Right ventricle myocardium superior (tissue), 1 donor: ENCODE measurements at regions not wholly inside any gene's neighbourhood (a gene's known extent, or its start where the extent isn't known, plus 50 kb on each side); places are given as distances from the start of the nearest gene placed in this dataset.
"Not testable (repeated sequence)": the region's sequence is repeated elsewhere in the genome, so short reads cannot be mapped to it uniquely, and the experiment has no call there.

Experiments
- ATAC-seq: fragments of 200-7000 bp; cut with Tn5 transposase; one replicate; pipeline ENCODE4 v1.9.1; 2020; ENCODE audit warnings: mild to moderate bottlenecking; ENCODE audit not compliant: poor library complexity
- DNase-seq: peaks from one replicate; pipeline ENCODE4 v3.0.0-alpha.2; 2020
- intact Hi-C: fragments of 100-400 bp; cut with DNase I; formaldehyde crosslinking; loops from one replicate; pipeline ENCODE4 v1.11.2; 2022
- donor health status: DM: no; HTN: yes; CAD: no; lungs with severe emphysema.

- ATAC-seq (no peak), DNase-seq (no peak)
Measured at GRCh38 chr9:129561594-129562281, 59.2 kb downstream of the C9orf50 start.

GRCh38 chr9:129560881-129561306 lies 60.0 kb downstream of the C9orf50 start:
- intact Hi-C loops = no loop called here
- ATAC-seq (no peak), DNase-seq (no peak)

More at GRCh38 chr9:129561594-129562281, 59.2 kb downstream of the C9orf50 start:
- intact Hi-C loops = no loop called here

GRCh38 chr9:129559506-129559881 lies 61.4 kb downstream of the C9orf50 start:
- intact Hi-C loops = no loop called here
- DNase-seq = no peak
- no peak for ATAC-seq

- intact Hi-C loops = no loop called here
- no peak for DNase-seq
- peak; percentile 14 for ATAC-seq
Measured at GRCh38 chr9:129558551-129559505, 62.1 kb downstream of the C9orf50 start.

- intact Hi-C loops = no loop called here
- ATAC-seq (no peak), DNase-seq (no peak)
Measured at GRCh38 chr9:129558063-129558550, 62.8 kb downstream of the C9orf50 start.

GRCh38 chr9:129557192-129558036 lies 63.5 kb downstream of the C9orf50 start:
- intact Hi-C loops = no loop called here

GRCh38 chr9:129556491-129557191 lies 64.3 kb downstream of the C9orf50 start:
- ATAC-seq (no peak), DNase-seq (no peak)
- intact Hi-C loops = no loop called here

More at GRCh38 chr9:129557192-129558036, 63.5 kb downstream of the C9orf50 start:
- DNase-seq (no peak), ATAC-seq (no peak)

- no peak for DNase-seq
- ATAC-seq = no peak
- intact Hi-C loops = no loop called here
Measured at GRCh38 chr9:129555512-129556215, 65.2 kb downstream of the C9orf50 start.

- no peak for DNase-seq
- intact Hi-C loops = no loop called here
- no peak for ATAC-seq
Measured at GRCh38 chr9:129554649-129555048, 66.3 kb downstream of the C9orf50 start.

GRCh38 chr9:129553277-129553676 lies 67.6 kb downstream of the C9orf50 start:
- DNase-seq (no peak), ATAC-seq (no peak)
- intact Hi-C loops = no loop called here

GRCh38 chr9:129552064-129552463 lies 68.8 kb downstream of the C9orf50 start:
- no peak for DNase-seq
- intact Hi-C loops = no loop called here
- no peak for ATAC-seq

GRCh38 chr9:129551393-129551973 lies 69.4 kb downstream of the C9orf50 start:
- intact Hi-C loops = no loop called here
- ATAC-seq (no peak), DNase-seq (no peak)

GRCh38 chr9:129550977-129551376 lies 69.9 kb downstream of the C9orf50 start:
- intact Hi-C loops, ATAC-seq, DNase-seq: not testable (repeated sequence)

GRCh38 chr9:129550199-129550839 lies 70.6 kb downstream of the C9orf50 start:
- DNase-seq = peak; percentile 92
- ATAC-seq = peak; percentile 97
- intact Hi-C loops = no loop called here

GRCh38 chr9:129549684-129550083 lies 71.2 kb downstream of the C9orf50 start:
- peak; percentile 43 for ATAC-seq
- peak; percentile 60 for DNase-seq
- intact Hi-C loops = no loop called here

- DNase-seq = peak; percentile 50
- intact Hi-C loops = no loop called here
- peak; percentile 21 for ATAC-seq
Measured at GRCh38 chr9:129549139-129549538, 71.8 kb downstream of the C9orf50 start.
